ENCODE measurements at regions not wholly inside any gene's neighbourhood (a gene's known extent, or its start where the extent isn't known, plus 50 kb on each side); places are given as distances from the start of the nearest gene placed in this dataset.

GRCh38 chr5:5025774-5026408, 114.2 kb upstream of the ADAMTS16 start:
- no peak for TF ChIP-seq CTCF (IDR thresholded peaks at IDR 0.05)
- no peak for TF ChIP-seq POLR2A (IDR thresholded peaks at IDR 0.05)
